NB4 (cell line): ENCODE measurements at regions not wholly inside any gene's neighbourhood (a gene's known extent, or its start where the extent isn't known, plus 50 kb on each side); places are given as distances from the start of the nearest gene placed in this dataset.

Source experiments
- DNase-seq: peaks from one replicate; pipeline ENCODE4 v3.0.0; 2010; ENCODE audit warnings: low read depth
- H3K4me3 ChIP-seq: one replicate; pipeline ENCODE4 v1.5.1; 2011; ENCODE audit warnings: mild to moderate bottlenecking, low read depth, low read length, moderate library complexity
- CTCF ChIP-seq: IDR thresholded peaks from one replicate; pipeline ENCODE4 v1.5.1; 2012; ENCODE audit warnings: low read depth, low read length
- MAX ChIP-seq: IDR thresholded peaks from 2 replicates; pipeline ENCODE4 v1.6.1; 2011; ENCODE audit warnings: low read depth, low read length
- MYC ChIP-seq: IDR thresholded peaks from 2 replicates; pipeline ENCODE4 v1.6.1; 2011; ENCODE audit warnings: low read depth, low read length
- POLR2A ChIP-seq: IDR thresholded peaks from 2 replicates; pipeline ENCODE4 v1.6.1; 2011; ENCODE audit warnings: mild to moderate bottlenecking; ENCODE audit not compliant: insufficient read length; ENCODE audit errors: extremely low read depth

- no peak for TF ChIP-seq MAX
- TF ChIP-seq POLR2A: no peak
- TF ChIP-seq MYC: no peak
- no peak for TF ChIP-seq CTCF
- no peak for DNase-seq
These were observed 89.7 kb upstream of the ESRRG start for GRCh38 chr1:216812966-216813365.

GRCh38 chr1:216809649-216810048 is 86.4 kb upstream of the ESRRG start:
- no peak overlapping the region for H3K4me3 ChIP-seq
- DNase-seq: no peak
- TF ChIP-seq MAX: no peak
- TF ChIP-seq POLR2A: no peak
- no peak for TF ChIP-seq CTCF
- TF ChIP-seq MYC: no peak

More at GRCh38 chr1:216812966-216813365, 89.7 kb upstream of the ESRRG start:
- no peak overlapping the region for H3K4me3 ChIP-seq

- TF ChIP-seq MYC (no peak), POLR2A (no peak), MAX (no peak), CTCF (no peak)
- no peak for DNase-seq
- H3K4me3 ChIP-seq: no peak overlapping the region
These were observed 84.5 kb upstream of the ESRRG start for GRCh38 chr1:216807696-216808095.

- no peak overlapping the region for H3K4me3 ChIP-seq
- no peak for DNase-seq
- TF ChIP-seq POLR2A (no peak), MYC (no peak), MAX (no peak), CTCF (no peak)
These were observed 82.7 kb upstream of the ESRRG start for GRCh38 chr1:216805953-216806352.

GRCh38 chr1:216805233-216805632 is 82.0 kb upstream of the ESRRG start:
- no peak overlapping the region for H3K4me3 ChIP-seq
- no peak for TF ChIP-seq CTCF
- TF ChIP-seq MAX: no peak
- no peak for TF ChIP-seq POLR2A
- TF ChIP-seq MYC: no peak
- DNase-seq: no peak

GRCh38 chr1:216804111-216804510 is 80.9 kb upstream of the ESRRG start:
- no peak for TF ChIP-seq CTCF
- TF ChIP-seq MAX: no peak
- no peak for TF ChIP-seq MYC
- no peak overlapping the region for H3K4me3 ChIP-seq
- no peak for DNase-seq
